ENCODE measurements at regions not wholly inside any gene's neighbourhood (a gene's known extent, or its start where the extent isn't known, plus 50 kb on each side); places are given as distances from the start of the nearest gene placed in this dataset.

DNA sequence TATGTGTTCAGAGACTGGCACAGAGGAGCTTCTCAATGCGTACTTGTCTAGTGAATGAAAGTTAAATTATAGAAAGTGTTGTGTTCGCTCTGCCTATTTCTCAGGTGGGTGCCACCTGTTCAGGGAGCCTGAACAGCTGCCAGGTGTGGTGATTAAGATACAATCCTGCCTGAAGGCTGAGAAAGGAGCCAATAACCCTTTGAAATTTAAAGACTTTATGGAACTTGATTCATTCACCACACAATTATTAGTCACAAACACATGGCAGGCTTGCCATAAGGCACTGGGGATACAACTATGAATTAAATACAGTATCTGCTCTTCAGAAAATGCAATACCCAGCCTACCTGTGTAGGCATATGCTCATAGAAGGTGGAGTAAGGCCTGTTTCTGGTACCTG is 92.9 kb upstream of the AMOTL1 start:
- TF ChIP-seq, protein P1, sequence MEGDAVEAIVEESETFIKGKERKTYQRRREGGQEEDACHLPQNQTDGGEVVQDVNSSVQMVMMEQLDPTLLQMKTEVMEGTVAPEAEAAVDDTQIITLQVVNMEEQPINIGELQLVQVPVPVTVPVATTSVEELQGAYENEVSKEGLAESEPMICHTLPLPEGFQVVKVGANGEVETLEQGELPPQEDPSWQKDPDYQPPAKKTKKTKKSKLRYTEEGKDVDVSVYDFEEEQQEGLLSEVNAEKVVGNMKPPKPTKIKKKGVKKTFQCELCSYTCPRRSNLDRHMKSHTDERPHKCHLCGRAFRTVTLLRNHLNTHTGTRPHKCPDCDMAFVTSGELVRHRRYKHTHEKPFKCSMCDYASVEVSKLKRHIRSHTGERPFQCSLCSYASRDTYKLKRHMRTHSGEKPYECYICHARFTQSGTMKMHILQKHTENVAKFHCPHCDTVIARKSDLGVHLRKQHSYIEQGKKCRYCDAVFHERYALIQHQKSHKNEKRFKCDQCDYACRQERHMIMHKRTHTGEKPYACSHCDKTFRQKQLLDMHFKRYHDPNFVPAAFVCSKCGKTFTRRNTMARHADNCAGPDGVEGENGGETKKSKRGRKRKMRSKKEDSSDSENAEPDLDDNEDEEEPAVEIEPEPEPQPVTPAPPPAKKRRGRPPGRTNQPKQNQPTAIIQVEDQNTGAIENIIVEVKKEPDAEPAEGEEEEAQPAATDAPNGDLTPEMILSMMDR (IDR thresholded peaks at IDR 0.05), result no peak
- no peak for TF ChIP-seq EZH2 (IDR thresholded peaks at IDR 0.05; ENCODE audit: borderline replicate concordance, insufficient read depth, low read depth, low read length, poor library complexity, severe bottlenecking)
